Superior temporal gyrus (tissue), 1 donor: ENCODE measurements at regions not wholly inside any gene's neighbourhood (a gene's known extent, or its start where the extent isn't known, plus 50 kb on each side); places are given as distances from the start of the nearest gene placed in this dataset.
"Not testable (repeated sequence)": the region's sequence is repeated elsewhere in the genome, so short reads cannot be mapped to it uniquely, and the experiment has no call there.

Experiments used
- DNase-seq: peaks from one replicate; pipeline ENCODE4 v3.0.0-alpha.2; 2016; ENCODE audit errors: extremely low spot score

- no peak for DNase-seq
Measured at GRCh38 chrX:148080593-148080992, 99.5 kb downstream of the FMR1NB start.

DNA sequence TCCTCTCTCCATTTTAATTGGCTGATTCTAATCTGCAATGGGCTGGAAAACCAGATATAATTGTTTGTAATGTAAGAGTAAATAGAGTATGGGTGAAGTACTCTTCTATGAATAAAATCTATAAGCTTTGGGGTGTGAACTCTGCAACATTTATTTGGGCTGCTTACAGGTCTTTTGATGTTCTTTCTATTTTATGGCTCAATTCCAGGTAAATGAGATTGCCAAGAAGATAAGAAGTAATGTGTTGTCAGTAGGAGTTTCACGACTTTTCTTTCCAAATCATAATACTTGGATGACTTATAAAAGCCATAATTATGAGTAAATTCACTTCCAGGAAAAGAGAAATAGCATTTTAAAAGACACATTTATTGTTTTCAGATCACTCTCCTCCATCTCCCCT lies 103.5 kb downstream of the FMR1NB start:
- DNase-seq, result no peak

GRCh38 chrX:148120151-148120550 lies 139.0 kb downstream of the FMR1NB start:
- no peak for DNase-seq

DNA sequence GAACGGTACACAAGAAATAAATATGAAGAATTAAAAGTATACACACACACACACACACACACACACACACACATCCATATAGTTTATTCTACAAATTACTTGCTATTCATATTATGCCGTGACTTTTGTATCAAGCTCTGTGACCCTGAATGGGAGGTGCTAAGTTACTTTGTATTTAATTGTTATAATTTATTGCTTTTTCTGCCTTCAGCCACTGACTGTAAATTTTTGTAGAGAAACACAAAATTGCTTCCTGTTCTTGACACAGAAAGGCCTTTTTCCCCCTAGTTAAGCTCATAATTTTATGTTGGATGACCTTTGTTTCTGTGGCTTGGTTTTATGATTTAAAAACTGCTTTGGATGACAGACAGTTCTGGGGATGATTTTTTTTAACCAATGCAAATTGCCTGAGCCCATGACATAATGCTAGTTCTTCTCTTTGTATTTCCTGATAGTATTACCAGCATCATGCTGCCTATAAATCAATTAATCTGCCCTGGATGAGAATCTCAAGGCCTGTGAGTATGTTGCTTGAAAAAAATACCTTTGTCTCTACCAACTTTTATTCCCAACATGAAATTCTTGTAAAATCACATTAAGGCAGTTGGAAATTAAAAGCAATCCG lies 140.0 kb downstream of the FMR1NB start:
- DNase-seq, result no peak

GRCh38 chrX:148128872-148129505 lies 147.9 kb downstream of the FMR1NB start:
- not testable (repeated sequence) for DNase-seq

DNA sequence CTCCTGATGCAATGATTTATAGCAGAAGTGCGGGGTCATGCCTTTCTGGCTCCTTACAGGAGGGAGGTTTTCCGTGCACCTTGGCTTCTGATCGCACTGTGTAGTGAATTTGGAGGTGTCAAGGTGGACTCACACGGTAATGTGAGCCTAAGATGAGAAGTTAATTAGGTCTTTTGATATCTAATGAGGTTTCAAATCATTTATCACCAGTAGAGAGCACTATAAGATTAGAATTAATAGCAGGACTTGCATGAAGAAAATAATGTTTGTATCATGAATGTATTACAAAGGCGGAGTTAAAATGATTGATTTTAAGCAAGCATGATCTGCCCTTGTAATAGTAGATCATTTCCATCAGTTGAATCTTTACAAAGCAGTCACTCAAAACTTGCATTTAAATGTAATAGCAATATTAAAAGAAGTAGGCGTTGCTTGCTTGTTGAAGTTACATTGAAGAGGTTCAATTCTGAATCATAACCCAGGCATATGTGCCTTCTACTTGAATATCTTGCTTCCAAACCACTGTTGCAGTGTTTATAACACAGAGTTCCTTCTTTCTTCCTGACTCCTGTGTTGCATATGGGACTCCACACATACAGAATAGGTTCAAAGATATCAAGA lies 152.1 kb downstream of the FMR1NB start:
- peak; percentile 36 for DNase-seq

DNA sequence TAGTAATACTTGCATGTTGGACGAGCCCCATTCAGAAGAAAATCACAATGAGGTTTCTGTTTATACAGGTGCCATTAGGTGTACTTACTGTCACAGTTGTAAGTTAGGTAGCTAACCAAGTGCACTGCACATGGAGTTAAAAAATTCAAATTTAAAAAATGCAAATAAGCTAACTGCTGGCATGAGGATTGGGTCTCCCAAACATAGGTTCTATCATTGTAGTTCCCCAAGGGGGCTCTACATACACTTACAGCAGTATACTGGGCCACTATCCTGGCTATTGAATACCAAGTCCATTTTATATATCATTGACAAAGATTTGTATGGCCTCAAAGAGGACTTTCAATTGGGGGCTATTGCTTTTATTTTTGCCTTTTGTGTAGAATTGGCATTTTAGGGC lies 153.4 kb downstream of the FMR1NB start:
- no peak for DNase-seq

DNA sequence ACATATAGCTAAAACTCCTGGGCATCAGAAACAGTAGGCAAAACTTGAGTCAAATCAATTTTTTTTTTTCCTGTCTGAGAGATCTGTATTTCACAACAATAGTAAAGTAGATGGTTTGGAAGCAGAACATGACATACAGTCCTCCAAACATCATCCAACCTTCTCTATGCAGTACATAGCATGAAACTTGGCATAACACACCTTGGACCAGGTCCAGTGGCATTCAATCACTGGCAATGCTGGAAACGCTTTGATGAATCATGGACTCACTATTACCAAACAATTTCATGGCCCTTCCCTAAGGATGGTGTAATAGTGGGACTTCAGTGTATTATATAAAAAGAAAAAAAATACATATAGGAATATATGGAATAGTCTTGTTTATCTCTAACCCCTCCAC lies 154.6 kb downstream of the FMR1NB start:
- DNase-seq, result no peak

DNA sequence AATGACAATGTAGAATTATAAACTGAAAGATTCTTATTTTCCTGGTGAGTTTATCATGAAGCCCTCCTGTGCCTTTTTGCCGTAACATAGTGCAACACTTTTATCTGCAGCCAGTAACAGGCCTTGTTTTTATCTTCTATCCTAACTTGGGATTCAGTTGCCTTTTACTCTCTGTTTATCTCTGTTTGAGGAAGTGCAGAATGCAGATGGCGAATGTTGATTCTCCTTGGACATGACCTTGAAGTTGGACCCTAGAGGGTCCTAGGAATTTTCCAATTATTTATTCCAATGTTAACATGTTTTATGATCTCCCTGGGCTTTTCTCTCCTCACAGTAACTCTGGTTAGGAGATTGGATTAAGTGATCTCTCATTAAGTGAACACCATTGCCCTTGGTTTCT lies 165.0 kb downstream of the FMR1NB start:
- no peak for DNase-seq

GRCh38 chrX:148156986-148157385 lies 175.8 kb downstream of the FMR1NB start:
- DNase-seq, result no peak

- no peak for DNase-seq
Measured at GRCh38 chrX:148159796-148160195, 178.7 kb downstream of the FMR1NB start.

DNA sequence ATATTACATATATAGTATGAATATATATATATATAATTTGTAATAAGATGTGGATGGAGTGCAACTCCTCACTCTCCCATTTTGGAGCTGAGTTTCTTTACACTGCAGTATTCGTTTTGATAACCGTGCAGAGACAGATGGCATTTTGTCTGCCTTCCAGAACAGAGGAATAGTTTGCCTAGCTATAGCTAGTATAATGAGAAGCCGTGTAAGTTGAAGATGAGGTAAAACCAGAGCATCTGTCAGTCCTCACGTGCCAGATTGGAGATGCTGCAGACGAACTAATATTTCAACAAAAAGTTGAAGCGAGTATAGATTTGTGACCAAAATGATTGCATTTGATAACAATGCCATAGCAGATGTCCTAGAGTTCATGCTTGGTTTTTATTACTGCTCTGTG lies 180.6 kb downstream of the FMR1NB start:
- DNase-seq, result no peak

DNA sequence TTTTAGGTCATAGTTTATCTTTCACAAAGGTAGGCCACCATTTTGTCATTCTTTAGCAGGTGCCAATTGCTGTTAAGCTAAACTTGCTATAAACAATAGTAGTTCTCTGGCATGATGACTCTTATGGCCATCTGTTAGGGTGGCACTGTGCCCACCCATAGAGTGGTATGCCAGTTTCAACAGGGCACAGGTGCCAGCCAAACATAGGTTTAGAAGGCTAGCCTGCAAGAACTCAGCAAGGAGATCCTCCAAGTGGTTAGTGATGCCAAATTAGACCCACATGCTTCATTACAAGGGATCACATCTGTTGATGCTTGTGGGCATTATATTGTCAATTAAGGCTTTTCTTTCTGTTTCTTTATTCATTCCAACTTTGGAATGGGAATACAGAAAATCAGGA lies 204.5 kb downstream of the FMR1NB start:
- no peak for DNase-seq

DNA sequence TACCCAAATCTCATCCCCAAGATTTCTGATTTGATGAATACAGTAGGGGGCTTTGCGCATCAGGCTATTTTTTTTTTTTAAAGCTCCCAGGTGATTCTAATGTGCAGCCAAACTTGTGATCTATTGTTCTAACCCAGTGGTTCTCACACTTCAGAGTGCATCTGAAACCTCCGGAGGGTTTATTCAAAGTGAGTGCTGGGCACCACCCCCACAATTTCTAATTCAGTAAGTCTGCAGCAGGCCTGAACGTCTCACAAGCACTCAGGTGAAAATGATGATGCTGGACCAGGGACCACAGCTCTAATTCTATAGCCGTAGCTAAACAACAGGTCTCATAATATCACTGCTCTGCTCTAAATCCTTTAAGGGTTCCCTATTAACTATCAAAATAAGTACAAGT lies 211.4 kb downstream of the FMR1NB start:
- DNase-seq, result no peak

DNA sequence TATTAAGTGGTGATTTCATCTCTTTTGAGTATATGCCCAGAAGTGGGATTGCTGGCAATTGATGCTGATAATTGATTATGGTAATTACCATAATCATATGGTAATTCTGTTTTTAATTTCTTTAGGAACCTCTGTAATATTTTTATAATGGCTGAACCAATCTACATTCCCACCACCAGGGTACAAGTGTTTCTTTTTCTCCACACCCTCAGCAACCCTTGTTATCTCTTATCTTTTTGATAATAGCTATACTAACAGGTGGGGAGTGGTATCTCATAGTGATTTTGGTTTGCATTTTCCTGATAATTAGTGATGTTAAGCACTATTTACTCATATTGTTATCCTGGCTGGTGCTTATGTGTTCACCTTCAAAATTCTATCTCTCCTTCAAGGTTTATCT lies 212.6 kb downstream of the FMR1NB start:
- DNase-seq, result no peak

GRCh38 chrX:148203531-148203930 lies 222.4 kb downstream of the FMR1NB start:
- no peak for DNase-seq

- no peak for DNase-seq
Measured at GRCh38 chrX:148204195-148204594, 223.1 kb downstream of the FMR1NB start.

DNA sequence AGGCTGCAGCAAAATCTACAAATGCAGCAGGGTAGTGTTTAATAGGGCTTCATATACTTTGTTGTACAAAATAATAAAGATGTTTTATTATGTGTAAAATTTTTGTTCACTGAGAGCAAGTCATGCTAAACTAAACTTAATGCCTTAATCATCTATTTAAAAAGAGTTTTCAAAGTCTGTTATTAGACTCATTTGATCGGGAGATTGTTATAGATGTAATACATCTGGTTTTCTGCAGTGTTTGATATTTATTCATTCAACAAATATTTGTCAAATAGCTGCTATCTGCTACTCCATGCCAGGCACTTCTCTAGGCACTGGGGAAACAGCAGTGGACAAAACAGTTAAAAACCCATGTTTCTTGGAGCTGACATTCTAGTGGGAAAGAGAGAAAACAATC lies 233.6 kb downstream of the FMR1NB start:
- no peak for DNase-seq

DNA sequence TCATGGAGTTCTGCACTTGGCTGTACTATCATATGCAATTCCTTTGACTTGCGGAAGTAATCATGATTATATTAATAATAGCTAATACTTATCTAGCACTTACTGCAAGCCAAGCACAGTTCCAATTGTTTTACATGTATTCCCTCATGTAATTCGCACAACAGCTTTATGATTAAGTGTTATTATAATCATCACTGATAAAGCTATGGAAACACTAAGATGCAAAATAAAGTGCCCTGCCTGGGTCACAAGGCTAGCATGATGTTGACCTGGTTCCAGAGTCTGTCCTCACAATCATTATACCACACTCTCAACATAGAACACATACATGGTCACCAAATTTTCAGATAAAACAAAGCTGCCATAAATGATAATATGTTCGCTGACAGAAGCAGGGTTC lies 234.6 kb downstream of the FMR1NB start:
- no peak for DNase-seq

DNA sequence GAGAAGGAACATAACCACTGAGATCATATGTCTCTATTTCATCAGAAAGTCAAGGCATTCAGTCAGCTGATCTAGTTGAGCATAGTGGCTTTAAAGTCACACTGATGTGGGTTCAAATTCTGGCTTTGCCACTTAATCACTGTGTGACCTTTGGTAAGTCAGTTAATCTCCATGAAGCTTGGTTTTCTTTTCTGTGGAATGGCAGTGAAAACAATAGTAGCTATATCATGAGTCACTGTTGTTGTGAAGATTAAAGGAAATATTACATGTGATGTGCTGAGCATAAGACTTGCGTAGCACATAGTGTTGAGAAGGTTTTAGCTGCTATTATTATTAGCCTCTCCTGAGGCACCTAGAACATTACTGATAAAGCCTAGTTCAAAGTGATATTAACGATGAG lies 242.2 kb downstream of the FMR1NB start:
- no peak for DNase-seq

GRCh38 chrX:148228521-148228920 lies 247.4 kb downstream of the FMR1NB start:
- DNase-seq, result no peak

DNA sequence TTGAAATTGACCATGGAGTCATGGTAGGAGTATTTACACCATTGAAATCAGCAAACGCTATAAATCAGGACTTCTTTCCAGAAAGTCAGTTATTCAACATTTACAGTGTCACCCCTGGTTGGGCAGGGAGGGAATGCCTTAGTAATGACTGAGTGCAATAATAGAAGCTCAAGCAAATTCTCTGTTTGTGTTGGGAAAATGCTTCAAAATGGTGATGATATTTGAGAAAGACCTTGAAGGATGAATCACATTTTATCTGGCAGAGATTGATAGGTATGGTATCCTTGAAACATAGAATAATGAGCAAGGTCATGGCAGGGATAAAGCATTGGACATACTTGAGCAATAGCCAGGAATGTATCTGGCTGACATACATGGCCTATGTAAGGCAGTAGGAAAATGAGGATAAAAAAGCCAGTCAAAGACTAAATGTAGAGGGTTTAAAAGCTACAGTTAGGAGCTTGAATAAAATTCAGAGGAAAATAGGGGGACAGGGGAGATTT lies 248.7 kb downstream of the FMR1NB start:
- DNase-seq, result no peak

DNA sequence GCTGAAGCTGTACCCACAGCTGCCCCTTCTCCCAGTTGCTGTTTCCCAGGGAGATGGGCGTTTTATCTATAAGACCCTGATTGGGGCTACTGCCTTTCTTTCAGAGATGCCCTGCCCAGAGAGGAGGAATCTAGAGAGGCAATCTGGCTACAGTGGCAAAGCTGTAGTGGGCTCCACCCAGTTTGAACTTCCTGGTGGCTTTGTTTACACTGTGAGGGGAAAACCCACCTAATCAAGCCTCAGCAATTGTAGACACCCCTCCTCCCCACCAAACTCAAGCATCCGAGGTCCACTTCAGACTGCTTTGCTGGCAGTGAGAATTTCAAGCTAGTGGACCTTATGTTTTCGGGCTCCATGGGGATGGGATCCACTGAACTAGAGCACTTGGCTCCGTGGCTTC lies 240.4 kb upstream of the AFF2 start:
- no peak for DNase-seq
